Panc1 (cell line): ENCODE measurements at regions not wholly inside any gene's neighbourhood (a gene's known extent, or its start where the extent isn't known, plus 50 kb on each side); places are given as distances from the start of the nearest gene placed in this dataset.

Experiments used
- ATAC-seq: fragments of 200-7000 bp; cut with Tn5 transposase; 2 replicates; pipeline ENCODE4 v1.9.1; 2020; ENCODE audit warnings: mild to moderate bottlenecking, moderate library complexity
- BruUV-seq: library from RNA; stranded (reverse); fragments of 400-500 nt; replicated peaks from 2 replicates; lab custom pipeline; 2021; lab: Mats Ljungman, UMichigan
- CTCF ChIA-PET: fragments of 300-600 bp; sonication (Branson Sonifier 250); formaldehyde crosslinking; loops from one replicate; lab custom pipeline; 2022; ENCODE audit warnings: antibody characterized with exemption; lab: Charles Lee
- POLR2A ChIA-PET: fragments of 300-600 bp; sonication (Branson Sonifier 250); formaldehyde crosslinking; loops from one replicate; lab custom pipeline; 2022; ENCODE audit warnings: antibody characterized with exemption; lab: Charles Lee
- DNase-seq: peaks from one replicate; pipeline ENCODE4 v3.0.0-alpha.2; 2010; ENCODE audit warnings: low read depth, low spot score
- H3K27ac ChIP-seq: 2 replicates; pipeline ENCODE4 v1.5.1; 2011; ENCODE audit warnings: mild to moderate bottlenecking, low read length, inconsistent platforms
- H3K27me3 ChIP-seq: fragments of 200-500 bp; sonication (Bioruptor generic); 2 replicates; pipeline ENCODE4 v1.6.0; 2014; ENCODE audit warnings: low read length, inconsistent platforms; ENCODE audit not compliant: control insufficient read depth, insufficient read depth
- H3K36me3 ChIP-seq: fragments of 200-500 bp; sonication (Bioruptor generic); 2 replicates; pipeline ENCODE4 v1.5.1; 2014; ENCODE audit warnings: inconsistent platforms, mild to moderate bottlenecking, low read length, moderate library complexity; ENCODE audit not compliant: control insufficient read depth, insufficient read depth
- H3K4me1 ChIP-seq: 2 replicates; pipeline ENCODE4 v1.5.1; 2011; ENCODE audit warnings: inconsistent platforms, mild to moderate bottlenecking, low read length, moderate library complexity; ENCODE audit not compliant: control insufficient read depth, insufficient read depth
- H3K4me3 ChIP-seq, 2 experiments: 2 replicates each; pipeline ENCODE4 v1.5.1; 2011 to 2012; ENCODE audit warnings: low read depth in 2 of 2, low read length in 2 of 2, mild to moderate bottlenecking in 2 of 2, inconsistent platforms in 1 of 2, moderate library complexity in 1 of 2
- H3K9me3 ChIP-seq: fragments of 200-500 bp; sonication (Bioruptor generic); 2 replicates; pipeline ENCODE4 v1.5.1; 2014; ENCODE audit warnings: low read depth, mild to moderate bottlenecking, inconsistent platforms, low read length, moderate library complexity; ENCODE audit not compliant: control insufficient read depth, insufficient read depth
- POLR2AphosphoS5 ChIP-seq: IDR thresholded peaks from 2 replicates; pipeline ENCODE4 v1.6.1; 2012; ENCODE audit warnings: mild to moderate bottlenecking, low read depth, low read length, moderate library complexity
- SIN3A ChIP-seq: IDR thresholded peaks from 2 replicates; pipeline ENCODE4 v1.6.1; 2012; ENCODE audit warnings: low read depth, mild to moderate bottlenecking, low read length, moderate library complexity, borderline replicate concordance; ENCODE audit not compliant: insufficient read depth
- TCF7L2 ChIP-seq: IDR thresholded peaks from 2 replicates; pipeline ENCODE4 v1.6.1; 2011; ENCODE audit warnings: mild to moderate bottlenecking, low read depth, low read length, inconsistent platforms
- in situ Hi-C: cut with HindIII; loops from 2 replicates; pipeline ENCODE4 v1.10.0; 2016; ENCODE audit warnings: low sequenced_read_pairs, low pct_unique_long_range_greater_than_20kb
- intact Hi-C: fragments of 100-400 bp; cut with micrococcal nuclease; formaldehyde crosslinking; loops from one replicate; pipeline ENCODE4 v1.10.0; 2022; ENCODE audit not compliant: unreplicated experiment
- TF ChIP-seq, protein P1 (sequence below): fragments of 450-650 bp; IDR thresholded peaks from 2 replicates; pipeline ENCODE4 v1.5.1; 2017; ENCODE audit warnings: mild to moderate bottlenecking
- TF ChIP-seq, protein P2 (sequence below), 2 experiments: IDR thresholded peaks; 2 replicates each; pipeline ENCODE4 v1.6.1; 2011 to 2012; ENCODE audit warnings: low read depth in 2 of 2, control low read depth in 1 of 2, low read length in 1 of 2, mild to moderate bottlenecking in 1 of 2, moderate library complexity in 1 of 2; ENCODE audit not compliant: insufficient read depth in 1 of 2

DNA sequence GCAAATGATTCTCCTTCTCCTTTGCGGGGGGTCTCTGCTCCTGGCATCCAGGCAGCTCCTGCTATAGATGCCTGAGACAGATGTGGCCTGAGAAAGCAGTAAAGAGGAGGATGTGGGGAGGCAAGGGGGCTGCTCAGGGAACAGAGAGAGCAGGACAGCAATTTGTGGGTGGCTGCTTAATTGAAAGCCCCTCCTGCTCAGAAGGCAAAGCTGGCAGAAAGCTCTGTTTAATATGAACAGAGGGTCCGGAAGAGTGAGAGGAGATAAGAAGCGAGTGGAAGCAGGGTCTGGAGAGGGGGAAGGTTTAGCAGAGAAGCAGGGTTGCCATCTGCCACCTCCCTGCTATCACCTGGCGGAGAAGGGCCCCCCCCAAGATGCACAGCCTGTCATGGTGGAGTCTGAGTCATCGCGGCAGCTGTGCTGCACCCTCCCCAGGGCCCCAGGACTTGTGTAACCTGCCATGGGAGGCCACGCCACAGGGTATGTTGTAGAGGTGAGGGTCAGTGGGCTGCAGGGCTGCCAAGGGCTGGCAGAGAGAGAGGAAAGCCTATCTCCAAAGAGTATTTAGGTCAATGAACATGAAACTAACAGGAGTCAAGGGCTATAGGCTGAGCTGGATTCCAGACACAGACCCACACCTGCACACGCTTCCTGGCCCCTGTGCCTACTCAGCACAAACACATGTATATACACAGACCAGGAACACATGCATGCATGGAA, 1109.8 kb upstream of the AUTS2 start:
- Histone ChIP-seq H3K36me3 (no peaks in the 10 kb centered on the region), H3K27ac (no peak overlapping the region), H3K9me3 (no peaks in the 10 kb centered on the region), H3K4me1 (no peaks in the 10 kb centered on the region), H3K27me3 (no peaks in the 10 kb centered on the region), H3K4me3 (no peak overlapping the region)
- TF ChIP-seq, protein P1, sequence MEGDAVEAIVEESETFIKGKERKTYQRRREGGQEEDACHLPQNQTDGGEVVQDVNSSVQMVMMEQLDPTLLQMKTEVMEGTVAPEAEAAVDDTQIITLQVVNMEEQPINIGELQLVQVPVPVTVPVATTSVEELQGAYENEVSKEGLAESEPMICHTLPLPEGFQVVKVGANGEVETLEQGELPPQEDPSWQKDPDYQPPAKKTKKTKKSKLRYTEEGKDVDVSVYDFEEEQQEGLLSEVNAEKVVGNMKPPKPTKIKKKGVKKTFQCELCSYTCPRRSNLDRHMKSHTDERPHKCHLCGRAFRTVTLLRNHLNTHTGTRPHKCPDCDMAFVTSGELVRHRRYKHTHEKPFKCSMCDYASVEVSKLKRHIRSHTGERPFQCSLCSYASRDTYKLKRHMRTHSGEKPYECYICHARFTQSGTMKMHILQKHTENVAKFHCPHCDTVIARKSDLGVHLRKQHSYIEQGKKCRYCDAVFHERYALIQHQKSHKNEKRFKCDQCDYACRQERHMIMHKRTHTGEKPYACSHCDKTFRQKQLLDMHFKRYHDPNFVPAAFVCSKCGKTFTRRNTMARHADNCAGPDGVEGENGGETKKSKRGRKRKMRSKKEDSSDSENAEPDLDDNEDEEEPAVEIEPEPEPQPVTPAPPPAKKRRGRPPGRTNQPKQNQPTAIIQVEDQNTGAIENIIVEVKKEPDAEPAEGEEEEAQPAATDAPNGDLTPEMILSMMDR, result no peak
- TF ChIP-seq TCF7L2, result no peak
- TF ChIP-seq, protein P2, sequence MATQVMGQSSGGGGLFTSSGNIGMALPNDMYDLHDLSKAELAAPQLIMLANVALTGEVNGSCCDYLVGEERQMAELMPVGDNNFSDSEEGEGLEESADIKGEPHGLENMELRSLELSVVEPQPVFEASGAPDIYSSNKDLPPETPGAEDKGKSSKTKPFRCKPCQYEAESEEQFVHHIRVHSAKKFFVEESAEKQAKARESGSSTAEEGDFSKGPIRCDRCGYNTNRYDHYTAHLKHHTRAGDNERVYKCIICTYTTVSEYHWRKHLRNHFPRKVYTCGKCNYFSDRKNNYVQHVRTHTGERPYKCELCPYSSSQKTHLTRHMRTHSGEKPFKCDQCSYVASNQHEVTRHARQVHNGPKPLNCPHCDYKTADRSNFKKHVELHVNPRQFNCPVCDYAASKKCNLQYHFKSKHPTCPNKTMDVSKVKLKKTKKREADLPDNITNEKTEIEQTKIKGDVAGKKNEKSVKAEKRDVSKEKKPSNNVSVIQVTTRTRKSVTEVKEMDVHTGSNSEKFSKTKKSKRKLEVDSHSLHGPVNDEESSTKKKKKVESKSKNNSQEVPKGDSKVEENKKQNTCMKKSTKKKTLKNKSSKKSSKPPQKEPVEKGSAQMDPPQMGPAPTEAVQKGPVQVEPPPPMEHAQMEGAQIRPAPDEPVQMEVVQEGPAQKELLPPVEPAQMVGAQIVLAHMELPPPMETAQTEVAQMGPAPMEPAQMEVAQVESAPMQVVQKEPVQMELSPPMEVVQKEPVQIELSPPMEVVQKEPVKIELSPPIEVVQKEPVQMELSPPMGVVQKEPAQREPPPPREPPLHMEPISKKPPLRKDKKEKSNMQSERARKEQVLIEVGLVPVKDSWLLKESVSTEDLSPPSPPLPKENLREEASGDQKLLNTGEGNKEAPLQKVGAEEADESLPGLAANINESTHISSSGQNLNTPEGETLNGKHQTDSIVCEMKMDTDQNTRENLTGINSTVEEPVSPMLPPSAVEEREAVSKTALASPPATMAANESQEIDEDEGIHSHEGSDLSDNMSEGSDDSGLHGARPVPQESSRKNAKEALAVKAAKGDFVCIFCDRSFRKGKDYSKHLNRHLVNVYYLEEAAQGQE (IDR thresholded peaks at IDR 0.05; ENCODE audit: insufficient read depth in 1 of 2, low read depth in 2 of 2, low read length in 1 of 2), result no peak
- no peak for TF ChIP-seq SIN3A
- TF ChIP-seq POLR2AphosphoS5, result no peak
- no peak for DNase-seq
- CTCF ChIA-PET, result no interaction called here
- intact Hi-C loops (no loop called here), in situ Hi-C loops (no loop called here)
- POLR2A ChIA-PET, result no interaction called here
- ATAC-seq, result no peak
- no TSS peak for BruUV-seq

DNA sequence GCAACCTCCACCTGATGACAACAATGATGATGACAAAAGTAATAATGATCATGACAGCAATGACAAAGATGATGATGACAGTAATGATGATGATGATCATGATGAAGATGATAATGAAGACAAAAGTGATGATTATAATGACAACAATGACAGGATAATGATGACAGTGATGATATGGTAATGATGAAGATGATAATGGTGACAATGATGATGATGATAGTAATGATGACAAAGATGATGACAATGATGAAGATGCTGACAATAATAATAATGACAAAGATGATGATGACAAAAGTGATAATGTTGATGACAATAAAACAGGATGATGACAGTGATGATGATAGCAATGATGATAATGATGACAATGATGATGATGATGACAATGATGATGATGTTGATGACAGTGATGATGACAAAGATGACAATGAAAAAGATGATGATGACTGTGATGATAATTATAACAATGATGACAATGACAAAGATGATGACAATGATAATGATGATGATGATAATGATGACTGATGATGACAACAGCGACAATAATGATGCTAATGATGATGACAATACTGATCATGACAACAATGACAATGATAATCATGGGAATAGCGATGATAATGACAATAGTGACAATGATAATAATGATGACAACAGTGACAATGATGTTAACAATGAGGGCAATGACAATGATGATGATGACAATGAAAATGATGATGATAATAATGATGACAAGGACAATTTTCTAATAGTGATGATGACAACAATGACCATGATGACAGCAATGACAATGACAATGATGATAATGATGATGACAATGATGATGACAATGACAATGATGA, 1106.5 kb upstream of the AUTS2 start:
- no peaks in the 10 kb centered on the region for H3K4me1 ChIP-seq
- POLR2A ChIA-PET, result no interaction called here
- ATAC-seq, result no peak

More for the DNA sequence above, 1106.5 kb upstream of the AUTS2 start:
- H3K27me3 ChIP-seq, result no peaks in the 10 kb centered on the region
- DNase-seq, result no peak
- CTCF ChIA-PET, result no interaction called here
- in situ Hi-C loops, result no loop called here
- H3K9me3 ChIP-seq, result no peaks in the 10 kb centered on the region
- intact Hi-C loops, result no loop called here
- BruUV-seq, result no TSS peak
- no peak overlapping the region for H3K4me3 ChIP-seq
- H3K36me3 ChIP-seq, result no peaks in the 10 kb centered on the region
- H3K27ac ChIP-seq, result no peak overlapping the region
- TF ChIP-seq, protein P2 (IDR thresholded peaks at IDR 0.05; ENCODE audit: insufficient read depth in 1 of 2, low read depth in 2 of 2, low read length in 1 of 2), result no peak
- TF ChIP-seq SIN3A, result no peak
- no peak for TF ChIP-seq POLR2AphosphoS5
